K562 (cell line): ENCODE measurements at regions not wholly inside any gene's neighbourhood (a gene's known extent, or its start where the extent isn't known, plus 50 kb on each side); places are given as distances from the start of the nearest gene placed in this dataset.

ENCODE experiments used
- FOXJ3 ChIP-seq: sonication (generic); formaldehyde crosslinking; IDR thresholded peaks from 2 replicates; pipeline ENCODE4 v1.4.0; 2020; ENCODE audit warnings: mild to moderate bottlenecking, missing genetic modification reagents
- FOXP1 ChIP-seq: sonication (generic); formaldehyde crosslinking; IDR thresholded peaks from 2 replicates; pipeline ENCODE4 v1.8.0; 2022; ENCODE audit warnings: mild to moderate bottlenecking, missing genetic modification reagents
- HDGF ChIP-seq: fragments of 450-650 bp; IDR thresholded peaks from 2 replicates; pipeline ENCODE4 v1.6.1; 2016
- KDM2B ChIP-seq: fragments of 250-450 bp; sonication (Bioruptor Pico); IDR thresholded peaks from 2 replicates; pipeline ENCODE4 v1.8.0; 2021; ENCODE audit warnings: mild to moderate bottlenecking, moderate library complexity
- KLF16 ChIP-seq: IDR thresholded peaks from 2 replicates; pipeline ENCODE4 v1.6.1; 2016; ENCODE audit warnings: antibody characterized with exemption
- MAFK ChIP-seq: IDR thresholded peaks from 2 replicates; pipeline ENCODE4 v1.6.1; 2011; ENCODE audit warnings: low read length, improper control_type of control experiment
- RAD21 ChIP-seq, 2 experiments: fragments of 250-450 bp in 1 of 2; fragments of 450-650 bp in 1 of 2; sonication (Bioruptor Pico) in 1 of 2; formaldehyde crosslinking in 1 of 2; IDR thresholded peaks in 1 of 2; conservative IDR thresholded peaks in 1 of 2; 2 replicates each; pipeline versions ENCODE4 v1.4.0 to v1.8.0; 2020 to 2022; ENCODE audit warnings: mild to moderate bottlenecking in 2 of 2, moderate library complexity in 1 of 2

DNA sequence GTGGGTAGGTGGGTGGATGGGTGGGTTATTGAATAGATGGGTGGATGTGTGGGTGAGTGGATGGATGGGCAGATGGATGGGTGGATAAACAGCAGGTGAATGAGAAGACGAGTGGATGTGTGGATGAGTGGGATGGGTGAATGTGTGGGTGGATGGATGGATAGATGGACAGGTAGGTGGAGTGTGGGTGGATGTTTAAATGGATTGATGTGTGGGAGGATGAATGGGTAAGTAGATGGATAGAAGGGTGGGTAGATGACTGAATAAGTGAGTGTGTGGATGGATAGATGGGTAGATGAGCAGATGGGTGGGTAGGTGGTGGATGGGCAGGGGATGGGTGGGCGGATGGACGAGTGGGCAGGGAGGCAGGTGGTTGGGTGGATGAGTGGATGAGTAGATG, 397.6 kb upstream of the IRX4 start:
- TF ChIP-seq HDGF = no peak
- TF ChIP-seq MAFK = no peak
- no peak for TF ChIP-seq FOXJ3 (CRISPR knock-in tag)
- TF ChIP-seq KLF16 = no peak
- TF ChIP-seq KDM2B (CRISPR knock-in tag) = no peak
- no peak for TF ChIP-seq RAD21 (CRISPR knock-in tag; conservative IDR thresholded peaks at IDR 0.05 in 1 of 2, IDR thresholded peaks at IDR 0.05 in 1 of 2)
- TF ChIP-seq FOXP1 = no peak
